ENCODE measurements at regions not wholly inside any gene's neighbourhood (a gene's known extent, or its start where the extent isn't known, plus 50 kb on each side); places are given as distances from the start of the nearest gene placed in this dataset.

DNA sequence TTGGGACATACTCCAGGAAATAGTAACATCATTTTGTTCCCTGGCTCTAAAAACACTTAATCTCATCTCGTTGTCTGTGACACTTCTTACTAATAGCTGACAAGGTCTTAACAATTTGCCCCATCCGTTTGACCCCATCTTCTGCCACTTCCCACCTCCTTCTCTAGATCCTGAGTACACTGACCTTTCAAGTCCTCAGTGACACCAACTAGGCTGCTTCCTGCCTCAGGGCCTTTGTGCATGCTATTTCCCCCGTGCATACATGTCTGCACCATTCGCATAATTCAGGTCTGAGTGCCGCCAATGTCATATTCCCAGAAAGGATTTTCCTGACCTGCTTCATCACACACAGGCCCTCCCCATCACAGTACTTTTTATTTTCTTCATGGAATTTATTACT lies 70.6 kb upstream of the CCND2 start:
- Mint-ChIP-seq H3K27me3 (no peaks in the 10 kb centered on the region), H3K9me3 (no peaks in the 10 kb centered on the region), H3K4me3 (no peak overlapping the region), H3K27ac (no peak overlapping the region), H3K36me3 (ENCODE audit: low read depth) (no peaks in the 10 kb centered on the region), H3K4me1 (peaks cover 58% of the 10 kb centered on the region)
- ATAC-seq (ENCODE audit: low read depth) (no peak), DNase-seq (no peak)
- TF ChIP-seq, protein P1, sequence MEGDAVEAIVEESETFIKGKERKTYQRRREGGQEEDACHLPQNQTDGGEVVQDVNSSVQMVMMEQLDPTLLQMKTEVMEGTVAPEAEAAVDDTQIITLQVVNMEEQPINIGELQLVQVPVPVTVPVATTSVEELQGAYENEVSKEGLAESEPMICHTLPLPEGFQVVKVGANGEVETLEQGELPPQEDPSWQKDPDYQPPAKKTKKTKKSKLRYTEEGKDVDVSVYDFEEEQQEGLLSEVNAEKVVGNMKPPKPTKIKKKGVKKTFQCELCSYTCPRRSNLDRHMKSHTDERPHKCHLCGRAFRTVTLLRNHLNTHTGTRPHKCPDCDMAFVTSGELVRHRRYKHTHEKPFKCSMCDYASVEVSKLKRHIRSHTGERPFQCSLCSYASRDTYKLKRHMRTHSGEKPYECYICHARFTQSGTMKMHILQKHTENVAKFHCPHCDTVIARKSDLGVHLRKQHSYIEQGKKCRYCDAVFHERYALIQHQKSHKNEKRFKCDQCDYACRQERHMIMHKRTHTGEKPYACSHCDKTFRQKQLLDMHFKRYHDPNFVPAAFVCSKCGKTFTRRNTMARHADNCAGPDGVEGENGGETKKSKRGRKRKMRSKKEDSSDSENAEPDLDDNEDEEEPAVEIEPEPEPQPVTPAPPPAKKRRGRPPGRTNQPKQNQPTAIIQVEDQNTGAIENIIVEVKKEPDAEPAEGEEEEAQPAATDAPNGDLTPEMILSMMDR (IDR thresholded peaks at IDR 0.05), result no peak
- POLR2A ChIA-PET, result interaction anchor here (0.6 to 6.4 kb wide), 7 partner anchors 13 to 106 kb away, joined by 3 to 52 read pairs (median 13); partner anchors contain the start of gene CCND2
- CTCF ChIA-PET, result interaction anchor here (1.1 to 2.2 kb wide), 2 partner anchors 74 to 96 kb away, joined by 4 to 5 read pairs; no protein-coding TSS in a partner anchor
- intact Hi-C loops (cut with micrococcal nuclease), result no loop called here

DNA sequence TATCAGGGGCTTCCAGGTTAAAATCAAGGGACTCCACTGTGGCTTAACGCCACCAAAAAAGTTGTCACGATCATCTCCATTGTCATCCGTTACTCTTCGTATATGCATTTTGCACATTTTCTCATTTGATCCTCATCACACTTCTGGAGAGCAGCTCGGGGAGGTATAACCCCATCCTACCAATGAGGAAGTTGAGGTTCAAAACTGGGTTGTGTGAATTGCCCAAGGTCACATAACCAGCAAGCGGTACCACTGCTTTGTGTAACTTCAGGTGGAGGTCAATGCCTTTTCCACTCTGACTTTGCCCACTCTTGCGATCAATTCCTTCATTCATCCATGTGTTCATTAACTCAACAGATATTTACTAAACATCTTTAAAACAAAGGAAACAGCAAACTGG lies 71.1 kb upstream of the CCND2 start:
- POLR2A ChIA-PET, result interaction anchor here (0.7 to 6.4 kb wide), 7 partner anchors 13 to 84 kb away, joined by 3 to 52 read pairs (median 13); partner anchors contain the start of gene CCND2
- Mint-ChIP-seq H3K4me1 (peaks cover 62% of the 10 kb centered on the region), H3K27ac (no peak overlapping the region)

DNA sequence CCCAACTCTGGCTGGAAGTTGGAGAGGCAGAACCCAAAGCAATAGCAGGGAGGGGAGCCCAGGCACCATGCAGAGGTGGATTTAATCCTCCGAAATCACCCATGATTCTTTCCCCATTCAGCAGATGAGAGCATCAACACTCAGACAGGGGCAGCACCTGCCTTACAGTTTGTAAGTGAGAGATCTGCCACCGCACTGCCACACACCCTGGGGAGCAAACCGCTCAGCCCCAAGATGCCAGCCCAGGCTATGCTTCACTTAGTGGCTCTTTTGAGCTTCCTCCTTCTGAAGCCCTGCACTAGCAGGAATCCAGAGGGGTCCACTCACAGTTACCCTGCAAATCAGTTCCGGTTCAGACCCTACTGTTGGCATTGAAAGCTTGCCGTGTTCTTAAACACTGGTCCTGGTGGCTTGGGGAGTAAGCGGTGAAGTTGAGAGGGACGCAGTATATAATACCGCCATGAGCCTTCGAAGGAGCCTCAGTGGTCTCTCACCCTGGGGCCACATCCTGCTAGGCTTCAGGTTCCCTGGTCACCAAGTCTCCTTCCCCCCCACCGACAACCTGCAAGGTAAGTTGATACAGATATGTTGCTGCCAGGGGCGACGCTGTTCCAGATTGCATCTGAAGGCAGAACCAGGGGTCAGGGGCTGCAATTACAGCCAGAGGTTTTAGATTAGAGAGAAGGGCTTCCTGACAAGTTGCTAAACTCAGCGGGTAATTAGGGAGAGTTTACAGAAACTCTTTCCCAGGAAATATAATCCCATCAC lies 72.0 kb upstream of the CCND2 start:
- peak; percentile 97 for ATAC-seq (ENCODE audit: low read depth)
- Mint-ChIP-seq H3K4me1 (peaks cover 64% of the 10 kb centered on the region), H3K36me3 (ENCODE audit: low read depth) (no peaks in the 10 kb centered on the region), H3K9me3 (no peaks in the 10 kb centered on the region), H3K27me3 (no peaks in the 10 kb centered on the region), H3K4me3 (peak overlapping the region; percentile 32), H3K27ac (peak overlapping the region; percentile 65)
- POLR2A ChIA-PET, result interaction anchor here (0.8 to 6.4 kb wide), 9 partner anchors 8 to 72 kb away, joined by 3 to 52 read pairs (median 6); partner anchors contain the start of gene CCND2
- TF ChIP-seq, protein P1 (IDR thresholded peaks at IDR 0.05), result no peak
- intact Hi-C loops (cut with micrococcal nuclease), result loop anchor here (1.0 to 2.0 kb wide), 6 partner anchors 13 to 94 kb away; partner anchors contain the start of gene CCND2
- CTCF ChIA-PET, result interaction anchor here (1.0 to 1.5 kb wide), 8 partner anchors 12 to 94 kb away, joined by 3 to 7 read pairs (median 4); no protein-coding TSS in a partner anchor
- peak; percentile 48 for DNase-seq

More for the DNA sequence above, 71.1 kb upstream of the CCND2 start:
- TF ChIP-seq, protein P1 (IDR thresholded peaks at IDR 0.05), result no peak
- no peak for ATAC-seq (ENCODE audit: low read depth)
- CTCF ChIA-PET, result interaction anchor here (1.2 to 2.2 kb wide), 3 partner anchors 66 to 95 kb away, joined by 3 to 5 read pairs (median 3); no protein-coding TSS in a partner anchor
- Mint-ChIP-seq H3K36me3 (ENCODE audit: low read depth) (no peaks in the 10 kb centered on the region), H3K4me3 (no peak overlapping the region), H3K27me3 (no peaks in the 10 kb centered on the region), H3K9me3 (no peaks in the 10 kb centered on the region)
- DNase-seq, result no peak
- intact Hi-C loops (cut with micrococcal nuclease), result no loop called here

DNA sequence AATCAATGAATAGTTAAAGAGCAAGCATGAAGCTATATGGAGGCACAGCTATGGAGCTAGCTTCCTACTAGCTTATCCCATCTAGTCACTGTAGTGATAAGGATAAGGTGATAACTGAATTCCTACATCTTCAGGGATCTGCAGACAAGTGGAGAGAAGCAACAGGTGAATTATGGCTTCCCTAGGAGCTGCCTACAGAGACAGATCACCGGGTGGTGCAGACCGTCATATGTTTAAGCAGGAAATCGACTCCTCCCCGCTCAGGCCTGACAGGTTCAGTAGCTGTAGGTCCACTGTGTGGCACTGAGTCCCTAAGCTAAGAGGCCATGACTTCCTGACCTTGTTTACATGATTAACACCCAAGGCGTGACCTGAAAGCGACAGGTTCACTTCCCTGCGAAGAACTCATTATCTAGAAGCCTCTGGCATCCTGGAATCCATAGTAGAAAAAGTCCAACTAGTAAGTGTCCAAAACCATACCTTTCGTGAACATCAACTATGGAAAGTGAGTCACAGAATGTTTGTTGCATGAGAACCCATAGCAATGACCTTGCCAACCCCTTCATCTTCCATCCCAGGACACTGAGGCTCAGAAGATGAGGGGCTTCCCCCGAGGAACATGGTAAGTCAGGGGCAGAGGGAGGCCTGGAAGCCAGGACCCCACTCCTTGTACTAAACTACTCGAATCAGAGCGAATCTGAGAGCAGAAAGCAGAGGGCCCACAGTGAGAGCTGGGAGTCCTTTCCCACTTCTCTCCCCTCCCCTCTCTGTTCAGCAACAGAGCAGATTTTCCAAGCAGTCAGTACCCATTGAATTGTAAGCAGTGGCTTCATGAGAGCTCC lies 75.4 kb upstream of the CCND2 start:
- DNase-seq (no peak), ATAC-seq (ENCODE audit: low read depth) (no peak)
- POLR2A ChIA-PET, result interaction anchor here (0.9 to 1.2 kb wide), 2 partner anchors 9 to 52 kb away, joined by 3 read pairs; no protein-coding TSS in a partner anchor
- no peaks in the 10 kb centered on the region for H3K9me3 Mint-ChIP-seq
- intact Hi-C loops (cut with micrococcal nuclease), result loop anchor here (2.0 kb wide), 1 partner anchor 21 kb away; no protein-coding TSS in a partner anchor
- CTCF ChIA-PET, result interaction anchor here (0.7 to 1.4 kb wide), 3 partner anchors 14 to 79 kb away, joined by 3 read pairs; no protein-coding TSS in a partner anchor
- H3K27ac Mint-ChIP-seq, result no peak overlapping the region
- TF ChIP-seq, protein P1 (IDR thresholded peaks at IDR 0.05), result no peak
- no peak overlapping the region for H3K4me3 Mint-ChIP-seq
- H3K27me3 Mint-ChIP-seq, result no peaks in the 10 kb centered on the region
- peaks cover 42% of the 10 kb centered on the region for H3K4me1 Mint-ChIP-seq
- H3K36me3 Mint-ChIP-seq (ENCODE audit: low read depth), result no peaks in the 10 kb centered on the region

All from activated B cell treated with CpG ODN at 0.5 μM for 24 hours (primary cell).